Activated CD4-positive, alpha-beta T cell treated with anti-CD3 and anti-CD28 coated beads, Interleukin-2, amount 50 U/mL, for 4 hours (primary cell): ENCODE measurements at regions not wholly inside any gene's neighbourhood (a gene's known extent, or its start where the extent isn't known, plus 50 kb on each side); places are given as distances from the start of the nearest gene placed in this dataset.
"Not testable (repeated sequence)": the region's sequence is repeated elsewhere in the genome, so short reads cannot be mapped to it uniquely, and the experiment has no call there.

Experiments used
- DNase-seq, 2 experiments: peaks; one replicate each; pipeline ENCODE4 v3.0.0-alpha.2; 2020

DNA sequence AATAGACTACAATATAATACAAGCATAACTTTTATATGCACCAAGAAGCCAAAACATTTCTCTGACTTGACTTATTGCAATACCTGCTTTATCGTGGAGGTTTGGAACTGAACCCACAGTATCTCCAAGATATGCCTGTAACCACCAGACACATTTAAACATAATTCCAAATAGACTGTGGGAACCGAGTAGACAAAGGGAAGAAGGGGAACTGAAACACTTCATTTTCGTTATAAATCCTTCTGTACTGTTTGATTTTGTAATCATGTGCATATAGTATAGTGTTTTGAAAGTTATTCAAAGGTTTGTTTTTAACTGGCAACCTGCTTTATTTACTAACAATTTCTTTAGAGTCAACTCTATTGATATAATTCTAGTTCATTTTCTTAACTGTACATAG, 154.9 kb upstream of the BEND6 start:
- no peak for DNase-seq

DNA sequence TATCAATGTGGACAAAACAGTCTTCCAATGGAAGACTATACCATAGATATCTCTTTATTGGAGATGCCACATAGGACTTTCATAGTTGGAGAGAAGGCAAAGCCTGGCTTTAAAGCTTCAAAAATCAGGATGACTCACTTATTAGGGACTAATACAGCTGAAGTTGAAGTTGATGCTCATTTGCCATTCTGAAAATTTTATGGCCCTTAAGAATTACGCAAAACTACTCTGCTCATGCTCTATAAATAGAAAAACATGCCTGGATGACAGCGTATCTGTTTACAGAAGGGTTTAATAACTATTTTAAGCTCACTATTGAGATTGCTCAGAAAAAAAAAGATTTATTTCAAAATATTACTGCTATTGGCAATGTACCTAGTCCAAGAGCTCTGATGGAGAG, 155.5 kb upstream of the DST start:
- no peak for DNase-seq

DNA sequence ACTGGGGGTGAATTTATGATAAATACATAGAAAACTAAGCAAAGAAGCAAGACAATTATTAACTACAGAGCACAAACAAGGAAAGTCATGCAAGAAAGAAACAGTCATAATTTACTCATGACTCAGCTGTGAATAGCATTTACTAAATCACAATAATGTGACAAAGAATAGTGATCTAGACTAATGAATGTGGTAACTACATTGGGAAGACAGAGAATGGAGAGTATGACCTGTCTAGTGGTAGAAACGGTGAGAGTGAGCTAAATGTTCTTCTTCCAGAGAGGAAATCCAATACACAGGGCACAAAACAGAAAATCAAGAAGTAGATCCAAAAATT, 153.5 kb upstream of the DST start:
- DNase-seq: no peak

DNA sequence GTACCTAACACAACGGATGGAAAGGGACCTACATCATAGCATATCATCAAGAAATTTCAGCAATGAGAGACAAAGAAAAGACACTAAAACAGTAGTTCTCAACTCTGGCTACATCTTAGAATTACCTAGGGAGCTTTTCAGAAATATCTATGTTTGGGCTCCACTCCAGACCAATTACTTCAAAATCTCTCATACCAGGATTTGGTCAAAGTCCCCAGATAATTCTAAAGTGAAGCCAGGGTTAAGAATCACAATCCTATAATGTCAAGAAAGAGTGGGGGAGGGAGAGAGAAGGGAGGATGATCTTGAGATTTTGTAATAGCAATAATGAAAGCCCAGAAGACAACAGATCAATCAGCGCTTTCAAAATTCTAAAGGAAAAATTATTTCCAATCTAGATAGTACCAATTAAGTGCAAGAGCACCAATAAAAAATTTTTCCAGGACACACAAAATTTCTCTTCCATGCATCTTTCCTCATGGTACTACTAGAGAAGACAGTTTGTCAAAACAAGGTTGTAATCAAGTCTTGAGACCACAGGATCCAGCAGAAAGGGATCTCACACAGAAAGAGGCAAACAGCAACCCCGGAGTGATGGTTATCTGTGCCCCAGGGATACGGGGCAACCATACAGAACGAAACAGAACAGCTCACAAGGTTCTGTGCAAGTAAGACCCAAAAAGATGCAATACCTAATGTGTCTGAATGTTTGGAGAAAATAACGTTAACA, 152.9 kb upstream of the DST start:
- no peak for DNase-seq

DNA sequence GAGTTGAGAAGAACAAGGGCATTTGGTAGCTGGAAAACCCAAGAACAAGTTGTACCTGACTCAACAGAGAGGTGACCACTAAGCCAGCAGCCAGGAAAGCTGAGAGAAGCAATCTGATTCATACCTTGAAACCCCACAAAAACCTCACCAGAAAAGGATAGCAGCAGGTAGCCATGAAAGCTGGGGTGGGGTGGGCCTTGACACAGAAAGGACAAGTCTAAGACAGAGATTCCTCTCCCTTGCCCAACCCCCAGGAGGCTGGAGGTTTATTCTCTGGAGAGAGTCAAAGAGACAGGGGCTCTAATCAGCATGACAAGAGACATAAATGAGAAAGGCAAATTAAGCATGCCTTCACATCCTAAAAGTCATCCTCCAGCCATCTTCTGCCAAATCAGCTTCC, 151.7 kb upstream of the DST start:
- DNase-seq: no peak

DNA sequence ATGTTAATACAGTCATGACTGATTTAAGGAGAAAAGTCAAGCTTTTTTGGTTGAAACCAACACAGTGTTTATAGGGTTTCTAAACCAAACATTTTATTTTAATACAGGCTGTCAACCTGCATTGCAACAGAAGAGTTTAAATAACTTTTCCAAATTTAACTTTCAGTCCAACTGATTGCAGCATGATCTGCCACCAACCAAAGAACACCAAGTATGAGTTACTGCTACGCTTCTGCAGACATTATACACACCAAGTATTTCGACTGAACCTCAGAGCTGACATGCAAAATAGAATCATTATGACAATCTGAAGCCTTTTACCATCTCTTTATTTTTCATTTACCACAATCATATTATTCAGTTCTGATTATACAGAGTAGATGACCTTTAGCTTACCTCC, 151.2 kb upstream of the DST start:
- no peak for DNase-seq

DNA sequence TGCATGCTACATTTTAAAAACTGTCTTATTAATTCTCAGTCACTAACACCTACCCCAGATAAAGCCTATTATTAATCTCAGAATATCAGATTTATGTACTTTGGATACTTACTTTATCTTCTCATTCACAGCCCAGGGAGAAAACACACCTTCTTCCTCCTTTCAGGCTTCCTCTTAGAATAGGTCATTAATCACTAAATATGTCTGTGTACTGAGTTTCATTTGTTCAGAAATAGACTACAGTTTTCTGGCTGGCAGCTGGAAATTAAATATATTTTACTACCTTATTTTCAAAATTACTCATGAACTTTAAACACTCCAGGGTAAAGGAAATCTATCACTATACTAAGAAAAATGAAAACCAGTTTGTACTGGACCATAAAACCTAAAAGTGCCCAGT, 147.7 kb upstream of the DST start:
- no peak for DNase-seq

DNA sequence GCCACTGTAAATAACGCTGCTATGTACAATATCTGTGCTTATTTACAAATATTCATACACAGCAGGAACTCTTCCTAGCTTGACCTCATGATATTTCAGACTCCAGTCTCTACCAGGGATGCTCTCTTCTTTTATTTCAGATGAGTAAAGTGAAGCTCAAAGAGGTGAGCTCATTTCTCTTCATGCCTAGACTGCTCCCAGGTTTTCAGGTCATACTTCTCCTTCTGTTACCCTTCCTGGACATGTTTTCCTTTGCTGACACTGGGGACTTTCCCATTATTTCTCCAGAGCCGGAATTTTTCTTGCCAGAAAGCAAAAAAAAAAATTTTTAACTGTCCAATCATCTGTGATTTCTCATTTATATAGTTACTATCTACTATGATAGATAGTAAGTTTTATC, 147.2 kb upstream of the DST start:
- DNase-seq: no peak

DNA sequence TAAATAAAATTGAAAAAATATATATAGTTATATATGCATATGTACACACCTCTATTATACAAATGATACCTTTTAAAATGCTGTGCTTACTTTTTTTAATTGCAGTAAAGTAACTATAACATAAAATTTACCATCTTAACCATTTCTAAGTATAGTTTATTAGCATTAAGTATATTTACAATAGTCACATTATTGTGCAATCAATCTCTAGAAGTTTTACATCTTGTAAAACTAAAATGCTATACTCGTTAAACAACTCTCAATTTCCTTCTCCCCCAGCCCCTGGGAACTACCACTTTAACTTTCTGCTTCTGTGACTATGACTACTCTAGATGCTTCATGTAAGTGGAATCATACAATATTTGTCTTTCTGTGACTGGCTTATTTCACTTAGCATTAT, 146.7 kb upstream of the DST start:
- no peak for DNase-seq

DNA sequence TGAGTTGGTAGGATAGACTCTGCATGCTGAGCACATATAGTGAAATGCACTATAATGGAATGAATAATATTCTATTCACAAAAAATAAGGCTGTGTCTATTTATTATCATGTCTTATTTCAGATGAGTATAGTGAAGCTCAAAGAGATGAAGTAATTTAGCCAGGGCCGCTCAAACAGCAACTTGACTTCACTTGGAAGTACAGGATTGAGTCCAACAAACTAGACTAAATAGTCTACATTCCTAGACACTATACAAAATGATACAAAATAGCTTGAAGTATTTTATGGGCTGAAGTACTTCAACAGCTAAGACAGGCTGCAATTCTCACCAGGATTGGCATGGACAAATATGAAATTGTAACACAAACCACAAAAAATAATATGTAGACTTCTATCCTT, 144.5 kb upstream of the DST start:
- DNase-seq: no peak

DNA sequence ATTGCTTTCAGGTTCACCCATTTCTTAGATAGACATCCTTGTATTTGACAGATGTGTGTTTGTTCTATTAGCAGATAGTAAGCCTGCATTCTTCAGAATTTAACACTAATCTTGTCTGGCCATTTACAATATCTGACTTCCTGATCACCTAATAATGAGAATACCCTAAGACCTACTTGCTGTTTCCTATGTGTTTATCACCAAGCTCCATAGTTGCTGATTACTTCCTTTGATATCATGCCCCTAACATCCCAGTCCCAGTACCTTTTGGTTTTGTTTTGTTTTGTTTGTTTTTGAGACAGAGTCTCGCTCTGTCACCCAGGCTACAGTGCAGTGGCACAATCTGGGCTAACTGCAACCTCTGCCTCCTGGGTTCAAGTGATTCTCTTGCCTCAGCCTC, 143.6 kb upstream of the DST start:
- DNase-seq: no peak

DNA sequence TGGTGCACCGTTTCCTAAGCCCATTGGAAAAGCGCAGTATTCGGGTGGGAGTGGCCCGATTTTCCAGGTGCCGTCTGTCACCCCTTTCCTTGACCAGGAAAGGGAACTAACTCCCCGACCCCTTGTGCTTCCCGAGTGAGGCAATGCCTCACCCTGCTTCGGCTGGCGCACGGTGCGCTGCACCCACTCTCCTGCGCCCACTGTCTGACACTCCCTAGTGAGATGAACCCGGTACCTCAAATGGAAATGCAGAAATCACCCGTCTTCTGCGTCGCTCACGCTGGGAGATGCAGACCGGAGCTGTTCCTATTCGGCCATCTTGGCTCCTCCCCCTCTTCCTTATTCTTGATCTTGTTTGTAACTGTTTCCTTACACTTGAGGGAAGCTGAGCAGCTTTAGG, 142.8 kb upstream of the DST start:
- DNase-seq: not testable (repeated sequence)

DNA sequence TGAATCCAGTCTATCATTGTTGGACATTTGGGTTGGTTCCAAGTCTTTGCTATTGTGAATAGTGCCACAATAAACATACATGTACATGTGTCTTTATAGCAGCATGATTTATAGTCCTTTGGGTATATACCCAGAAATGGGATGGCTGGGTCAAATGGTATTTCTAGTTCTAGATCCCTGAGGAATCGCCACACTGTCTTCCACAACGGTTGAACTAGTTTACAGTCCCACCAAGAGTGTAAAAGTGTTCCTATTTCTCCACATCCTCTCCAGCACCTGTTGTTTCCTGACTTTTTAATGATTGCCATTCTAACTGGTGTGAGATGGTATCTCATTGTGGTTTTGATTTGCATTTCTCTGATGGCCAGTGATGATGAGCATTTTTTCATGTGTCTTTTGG, 137.4 kb upstream of the DST start:
- not testable (repeated sequence) for DNase-seq

DNA sequence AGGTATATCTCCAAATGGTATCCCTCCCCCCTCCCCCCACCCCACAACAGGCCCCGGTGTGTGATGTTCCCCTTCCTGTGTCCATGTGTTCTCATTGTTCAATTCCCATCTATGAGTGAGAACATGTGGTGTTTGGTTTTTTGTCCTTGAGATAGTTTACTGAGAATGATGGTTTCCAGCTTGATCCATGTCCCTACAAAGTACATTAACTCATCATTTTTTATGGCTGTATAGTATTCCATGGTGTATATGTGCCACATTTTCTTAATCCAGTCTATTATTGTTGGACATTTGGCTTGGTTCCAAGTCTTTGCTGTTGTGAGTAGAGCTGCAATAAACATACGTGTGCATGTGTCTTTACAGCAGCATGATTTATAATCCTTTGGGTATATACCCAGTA, 135.8 kb upstream of the DST start:
- not testable (repeated sequence) for DNase-seq

DNA sequence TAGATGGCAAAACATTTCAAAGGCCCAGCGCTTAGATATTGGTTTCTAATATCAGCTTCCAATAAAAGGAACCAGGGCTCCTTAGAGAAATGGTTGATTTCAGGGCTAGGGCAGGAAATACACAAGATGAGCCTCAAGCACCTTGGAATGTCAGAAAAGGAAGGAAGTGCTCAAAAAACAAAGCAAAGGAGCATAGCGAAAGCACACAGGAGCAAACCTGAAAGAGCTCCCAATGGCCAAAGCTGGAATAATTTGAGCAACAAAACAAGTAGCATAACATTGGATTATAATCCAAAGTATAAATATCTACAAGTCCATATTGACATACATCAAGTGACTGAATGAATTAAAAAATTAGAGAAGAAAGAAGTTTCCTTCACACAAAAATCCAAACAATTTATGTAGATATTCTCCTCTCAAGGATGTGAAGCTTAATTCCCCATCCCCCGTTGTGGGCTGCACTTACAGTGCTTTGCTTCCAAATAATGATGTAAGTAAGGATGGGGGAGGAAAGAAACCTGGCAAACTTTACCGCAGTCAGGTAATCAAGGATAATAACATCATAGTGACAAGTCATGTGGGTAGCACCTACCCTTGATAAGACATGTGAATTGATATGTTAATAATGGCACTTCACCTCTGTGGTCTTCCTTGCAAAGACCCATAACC, 132.9 kb upstream of the DST start:
- no peak for DNase-seq

DNA sequence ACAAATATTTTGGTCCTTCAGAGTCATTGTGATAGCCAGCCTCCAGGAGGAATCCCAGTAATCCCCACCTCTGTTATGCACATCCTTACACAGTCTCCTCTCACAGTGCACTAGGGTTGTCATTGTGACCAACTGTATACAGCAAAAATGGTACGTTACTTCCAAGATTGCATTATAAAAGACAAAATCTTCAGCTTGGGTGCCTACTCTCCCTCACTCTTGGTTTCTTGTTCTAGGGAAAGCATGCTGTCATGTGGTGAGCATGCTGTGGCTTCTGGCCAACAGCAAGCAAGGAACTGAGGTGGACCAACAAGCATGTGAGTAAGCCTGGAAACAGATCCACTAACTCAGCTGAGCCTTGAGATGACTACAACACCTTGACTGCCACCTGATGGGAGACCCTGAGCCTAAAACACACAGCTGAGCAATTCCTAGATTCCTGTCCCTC, 130.1 kb upstream of the DST start:
- no peak for DNase-seq

DNA sequence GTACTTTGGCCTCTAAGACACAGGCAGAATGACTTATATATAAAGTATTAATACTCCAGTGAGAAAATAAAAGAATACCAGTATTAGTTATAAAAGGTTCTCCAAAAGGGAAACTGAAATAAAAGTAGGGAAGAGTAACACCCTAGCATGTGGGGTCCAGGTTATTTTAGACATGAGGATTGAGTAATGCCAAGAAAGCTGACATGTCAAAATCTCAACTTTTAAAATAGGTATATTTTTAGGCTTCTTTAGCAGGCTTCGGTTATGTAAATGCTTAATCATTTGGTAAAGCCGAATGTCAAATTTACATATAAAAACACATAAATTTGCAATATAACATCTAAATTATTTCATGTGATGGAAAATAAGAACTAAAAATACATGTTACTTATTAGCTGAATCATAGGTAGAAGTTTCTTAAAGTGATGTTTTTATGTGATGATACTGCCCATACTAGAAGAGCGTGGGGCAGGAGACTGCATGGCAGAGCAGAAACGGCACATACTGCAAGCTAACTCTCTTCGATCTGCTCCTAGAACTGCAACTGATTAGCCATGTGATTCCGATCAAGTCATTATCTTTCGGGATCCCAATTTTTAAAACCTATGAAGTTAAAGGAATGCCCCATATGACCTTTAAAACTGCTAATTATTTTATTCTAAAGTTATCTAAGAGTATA, 129.4 kb upstream of the DST start:
- no peak for DNase-seq

DNA sequence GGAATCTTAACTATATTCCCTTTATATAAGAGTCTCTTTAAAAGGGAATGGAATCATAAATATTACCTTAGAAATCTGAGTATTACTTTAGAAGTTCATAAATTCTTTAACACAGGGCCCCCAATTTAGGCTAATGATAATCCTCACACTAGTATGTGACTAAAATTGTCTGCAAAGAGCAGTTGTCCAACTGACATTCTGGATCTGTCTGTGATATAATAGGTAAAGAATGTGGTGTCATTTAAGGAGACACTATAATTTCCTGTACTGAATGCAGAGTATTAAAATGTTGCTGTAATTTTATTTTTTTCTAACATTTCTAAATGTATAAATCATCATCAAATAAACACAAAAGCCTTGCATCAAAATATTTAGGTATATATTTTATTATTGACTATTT, 128.5 kb upstream of the DST start:
- DNase-seq: no peak

DNA sequence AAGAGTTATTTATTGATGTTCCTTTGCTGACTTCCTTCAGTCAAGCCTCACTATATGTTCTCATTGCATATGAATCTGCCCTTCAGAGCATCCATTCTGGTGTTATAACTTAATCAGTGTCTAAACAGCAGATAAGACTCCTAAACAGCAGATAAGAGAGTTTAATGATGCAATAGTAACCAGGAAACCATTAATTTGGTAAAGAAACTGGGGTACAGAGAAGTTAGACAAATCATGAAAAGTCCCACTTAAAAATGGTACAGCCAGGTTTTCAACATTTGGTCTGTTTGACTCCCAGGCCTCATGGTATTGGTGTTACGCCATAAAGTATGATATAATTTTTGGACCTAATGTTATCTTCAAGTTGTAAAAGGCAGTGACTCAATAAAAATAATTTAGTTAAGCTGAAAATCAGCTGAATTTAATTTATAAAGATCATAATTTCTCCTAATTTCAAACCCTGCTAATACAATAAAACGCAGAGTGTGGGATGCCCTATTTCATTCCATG, 127.4 kb upstream of the DST start:
- DNase-seq: no peak

DNA sequence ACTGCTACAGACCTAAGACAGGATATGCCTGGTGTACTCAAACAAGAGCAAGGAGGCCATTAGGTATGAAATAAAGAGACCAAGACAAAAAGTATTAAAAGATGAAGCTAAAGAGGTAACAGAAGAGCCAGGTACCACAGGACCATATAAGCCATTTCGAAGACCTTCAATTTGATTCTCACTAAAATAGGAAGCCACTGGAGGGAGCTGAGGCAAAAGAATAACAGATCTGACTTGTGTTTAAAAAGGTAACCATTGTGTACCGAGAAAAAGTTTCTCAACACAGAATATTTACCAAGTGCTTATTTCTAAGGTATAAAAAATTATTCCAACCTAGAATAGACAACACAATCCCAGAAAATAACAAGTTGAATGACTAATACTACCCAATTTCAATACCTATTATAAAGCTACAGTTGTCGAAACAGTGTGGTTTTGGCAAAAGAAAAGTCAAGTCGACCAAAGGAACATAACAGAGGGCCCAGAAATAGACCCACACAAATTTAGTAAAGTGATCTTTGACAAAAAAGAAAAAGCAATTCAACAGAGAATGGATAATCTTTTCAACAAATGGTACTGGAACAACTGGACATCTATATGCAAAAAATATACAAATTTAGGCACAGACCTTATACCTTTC, 125.3 kb upstream of the DST start:
- no peak for DNase-seq

DNA sequence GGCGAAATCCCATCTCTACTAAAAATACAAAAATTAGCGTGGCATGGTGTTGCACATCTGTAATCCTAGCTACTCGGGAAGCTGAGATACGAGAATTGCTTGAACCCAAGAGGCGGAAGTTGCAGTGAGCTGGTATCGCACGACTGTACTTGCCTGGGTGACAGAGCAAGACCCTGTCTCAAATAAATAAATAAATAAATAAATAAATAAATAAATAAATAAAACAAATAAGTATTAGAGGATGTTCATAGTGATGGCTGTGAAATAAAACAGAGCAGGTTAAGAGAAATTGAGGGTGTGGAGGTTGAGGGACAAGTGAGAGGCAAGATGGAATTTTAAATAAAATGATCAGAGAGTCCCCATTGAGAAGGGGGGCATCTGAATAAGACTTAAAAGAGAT, 124.7 kb upstream of the DST start:
- no peak for DNase-seq

DNA sequence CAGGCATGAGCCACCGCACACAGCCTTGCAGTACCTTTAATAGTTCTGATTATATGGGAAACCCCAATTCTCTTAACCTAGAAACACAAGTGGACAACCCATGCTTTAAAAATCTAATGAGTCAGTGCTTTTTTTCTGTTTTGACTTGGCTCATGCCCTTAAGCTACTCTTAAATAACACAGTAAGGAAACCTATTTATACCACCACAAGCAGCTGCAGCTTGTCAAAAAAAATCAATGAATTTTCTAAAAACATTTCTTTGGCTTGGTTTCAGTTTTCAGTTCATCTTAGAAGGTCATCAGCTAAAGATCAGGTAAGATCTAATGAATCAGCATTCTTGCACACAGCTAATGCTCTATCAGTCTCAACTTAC, 124.1 kb upstream of the DST start:
- DNase-seq: no peak

DNA sequence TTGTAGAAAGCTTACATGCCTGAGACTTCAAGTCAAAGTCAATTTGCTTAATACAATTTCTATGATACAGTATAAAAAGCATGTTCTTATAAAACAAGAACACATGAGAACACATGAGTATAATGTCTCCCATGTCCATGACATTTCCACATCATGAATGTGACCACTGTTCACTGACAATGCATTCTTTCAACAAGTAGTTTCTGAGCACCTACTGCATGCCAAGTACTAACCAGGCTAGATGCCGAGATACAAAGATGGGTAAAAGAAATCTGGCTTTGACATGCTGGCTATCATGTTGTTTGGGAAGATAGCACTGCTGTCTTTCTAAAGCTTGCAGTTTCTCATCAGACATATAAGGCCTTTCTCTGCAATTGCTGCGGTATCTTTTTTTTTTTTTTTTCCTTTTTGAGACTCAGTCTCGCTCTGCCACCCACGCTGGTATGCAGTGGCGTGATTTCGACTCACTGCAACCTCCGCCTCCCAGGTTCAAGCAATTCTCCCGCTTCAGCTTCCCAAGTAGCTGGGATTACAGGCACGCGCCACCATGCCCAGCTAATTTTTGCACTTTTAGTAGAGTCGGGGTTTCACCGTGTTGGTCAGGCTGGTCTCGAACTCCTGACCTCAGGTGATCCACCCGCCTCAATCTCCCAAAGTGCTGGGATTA, 123.6 kb upstream of the DST start:
- DNase-seq: no peak
